ENCODE measurements at regions not wholly inside any gene's neighbourhood (a gene's known extent, or its start where the extent isn't known, plus 50 kb on each side); places are given as distances from the start of the nearest gene placed in this dataset.

DNA sequence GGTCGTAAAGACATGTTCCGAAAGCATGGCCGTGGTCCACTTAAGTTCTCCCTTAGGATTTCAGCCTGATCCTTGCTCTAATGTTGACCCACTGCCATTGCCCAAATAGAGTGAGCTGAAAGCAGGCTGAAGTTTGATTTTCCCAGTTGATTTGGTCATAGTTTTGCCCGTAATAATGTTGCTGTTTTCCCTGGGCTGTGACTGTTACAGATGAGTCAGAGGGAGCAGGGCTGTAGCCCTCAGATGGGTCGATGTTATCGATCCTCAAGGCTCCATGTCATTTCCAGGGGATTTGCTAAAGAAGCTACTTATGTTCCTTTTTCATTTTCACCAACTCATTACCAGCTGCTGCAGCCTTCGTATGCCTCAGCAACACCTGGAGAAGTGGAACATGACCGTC lies 169.0 kb upstream of the ZFHX3 start:
- TF ChIP-seq, protein P1, sequence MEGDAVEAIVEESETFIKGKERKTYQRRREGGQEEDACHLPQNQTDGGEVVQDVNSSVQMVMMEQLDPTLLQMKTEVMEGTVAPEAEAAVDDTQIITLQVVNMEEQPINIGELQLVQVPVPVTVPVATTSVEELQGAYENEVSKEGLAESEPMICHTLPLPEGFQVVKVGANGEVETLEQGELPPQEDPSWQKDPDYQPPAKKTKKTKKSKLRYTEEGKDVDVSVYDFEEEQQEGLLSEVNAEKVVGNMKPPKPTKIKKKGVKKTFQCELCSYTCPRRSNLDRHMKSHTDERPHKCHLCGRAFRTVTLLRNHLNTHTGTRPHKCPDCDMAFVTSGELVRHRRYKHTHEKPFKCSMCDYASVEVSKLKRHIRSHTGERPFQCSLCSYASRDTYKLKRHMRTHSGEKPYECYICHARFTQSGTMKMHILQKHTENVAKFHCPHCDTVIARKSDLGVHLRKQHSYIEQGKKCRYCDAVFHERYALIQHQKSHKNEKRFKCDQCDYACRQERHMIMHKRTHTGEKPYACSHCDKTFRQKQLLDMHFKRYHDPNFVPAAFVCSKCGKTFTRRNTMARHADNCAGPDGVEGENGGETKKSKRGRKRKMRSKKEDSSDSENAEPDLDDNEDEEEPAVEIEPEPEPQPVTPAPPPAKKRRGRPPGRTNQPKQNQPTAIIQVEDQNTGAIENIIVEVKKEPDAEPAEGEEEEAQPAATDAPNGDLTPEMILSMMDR (conservative IDR thresholded peaks at IDR 0.05) = no peak
- no peak for TF ChIP-seq ZFX (IDR thresholded peaks at IDR 0.05)
- no peak overlapping the region for H3K27ac ChIP-seq

DNA sequence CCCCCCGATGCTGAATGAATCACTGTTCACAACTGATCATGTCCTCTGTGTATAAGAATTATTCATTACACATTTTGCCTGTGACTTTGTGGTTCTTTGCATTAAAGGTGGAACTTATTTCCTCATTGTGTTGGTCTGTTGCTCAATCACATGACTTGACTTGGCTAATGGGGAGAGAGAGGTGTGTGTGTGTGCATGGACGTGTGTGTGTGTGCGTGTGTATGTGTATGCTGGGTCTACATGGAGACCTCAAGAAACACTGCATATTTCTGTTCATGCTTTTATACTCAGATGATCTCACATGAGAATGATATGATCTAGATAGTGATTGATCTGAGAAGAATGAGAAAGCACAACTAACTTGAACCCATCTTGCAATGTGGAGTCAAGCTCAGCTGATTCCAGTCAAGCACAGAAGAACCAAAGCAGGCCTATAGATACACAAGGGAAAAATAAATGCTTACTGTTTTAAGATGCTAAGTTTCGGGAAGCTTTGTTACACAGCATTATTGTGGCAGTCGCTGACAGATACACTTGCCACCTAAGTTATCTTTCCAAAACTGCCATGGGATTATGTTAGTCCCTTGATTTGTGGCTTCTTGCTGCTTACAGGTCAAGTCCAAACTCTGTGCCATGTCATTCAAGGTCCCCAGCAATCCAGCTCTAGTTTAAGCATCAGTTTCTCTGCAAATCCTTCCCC lies 167.9 kb upstream of the ZFHX3 start:
- H3K27ac ChIP-seq = no peak overlapping the region; the same call in 1 of the 2 replicates
- no peak for TF ChIP-seq ZFX (IDR thresholded peaks at IDR 0.05)
- TF ChIP-seq, protein P1 (conservative IDR thresholded peaks at IDR 0.05) = no peak

DNA sequence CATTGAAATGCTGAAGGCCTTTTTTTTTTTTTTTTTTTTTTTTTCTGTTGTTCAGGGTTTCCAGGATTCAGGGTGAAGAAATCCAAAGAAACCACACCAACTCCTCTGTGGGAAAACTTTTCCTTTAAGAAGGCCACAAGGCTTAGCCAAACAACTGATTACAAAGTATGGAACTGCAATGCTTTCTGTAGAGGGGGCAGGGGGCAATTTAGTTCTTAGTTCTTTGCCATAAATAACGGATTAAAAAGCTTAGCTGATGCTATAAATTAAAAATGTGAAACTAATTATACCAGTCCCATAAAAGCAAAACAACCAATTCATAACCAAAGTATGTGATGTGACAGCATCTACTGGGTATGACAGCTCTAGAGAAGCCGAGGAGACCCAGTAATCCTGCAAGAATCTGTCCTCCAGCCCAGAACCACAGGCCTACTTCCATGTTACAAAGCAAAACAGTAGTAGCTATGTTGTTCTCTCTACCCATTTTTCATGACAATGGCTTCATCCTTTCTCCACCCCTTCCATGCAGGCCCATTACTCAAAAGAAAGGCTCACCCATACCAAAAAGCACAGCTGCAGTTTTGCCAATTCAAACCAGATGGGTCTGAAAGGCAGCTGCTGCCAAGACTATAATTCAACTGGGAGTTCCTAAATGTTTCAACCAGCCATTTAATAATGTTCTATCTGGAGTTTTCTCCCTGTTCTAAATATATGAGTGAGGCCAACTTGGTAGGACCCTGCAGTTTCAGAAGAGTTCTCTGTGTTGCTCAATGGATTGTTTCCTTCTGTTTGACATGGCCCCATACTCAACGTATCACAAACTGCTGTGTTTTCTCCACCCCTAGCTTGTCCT lies 167.1 kb upstream of the ZFHX3 start:
- TF ChIP-seq, protein P1 (conservative IDR thresholded peaks at IDR 0.05) = no peak
- no peak for TF ChIP-seq ZFX (IDR thresholded peaks at IDR 0.05)
- H3K27ac ChIP-seq = no peak overlapping the region; the same call in 1 of the 2 replicates

DNA sequence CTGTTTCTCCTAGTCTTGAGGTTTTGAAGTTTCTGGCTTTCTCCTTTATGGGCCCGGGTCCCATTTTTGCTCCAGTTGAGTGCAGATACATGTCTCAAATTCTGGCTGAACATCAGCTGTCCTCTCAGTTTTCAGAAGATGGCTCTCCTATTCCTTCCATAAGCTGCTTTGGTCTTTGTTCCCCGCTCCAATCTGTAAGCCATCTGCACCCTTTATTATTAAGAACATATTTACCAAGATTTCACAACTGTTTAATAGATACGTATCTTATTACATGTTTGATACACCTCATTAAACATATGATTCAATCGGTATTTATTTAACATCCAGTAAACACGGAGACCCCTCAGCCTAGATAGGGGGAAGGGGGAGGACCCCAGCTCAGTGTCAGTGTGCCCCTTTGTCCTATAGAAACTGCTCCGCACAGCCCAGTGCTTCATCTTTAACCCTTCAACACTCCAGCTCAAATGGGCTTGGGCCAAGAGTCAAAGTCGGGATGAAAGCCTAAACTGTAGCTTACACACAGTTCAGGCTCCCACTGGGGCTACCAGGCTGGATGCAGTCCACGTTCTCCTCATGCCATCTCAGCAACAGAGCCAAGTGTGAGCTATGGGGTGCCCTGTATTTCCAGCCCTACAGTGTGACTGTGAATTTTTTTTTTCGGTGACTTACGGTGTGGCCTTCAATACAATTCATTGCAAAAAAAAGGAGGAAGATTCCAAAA lies 166.0 kb upstream of the ZFHX3 start:
- H3K27ac ChIP-seq = peak overlapping the region; percentile 61
- TF ChIP-seq, protein P1 (conservative IDR thresholded peaks at IDR 0.05) = no peak
- no peak for TF ChIP-seq ZFX (IDR thresholded peaks at IDR 0.05)

DNA sequence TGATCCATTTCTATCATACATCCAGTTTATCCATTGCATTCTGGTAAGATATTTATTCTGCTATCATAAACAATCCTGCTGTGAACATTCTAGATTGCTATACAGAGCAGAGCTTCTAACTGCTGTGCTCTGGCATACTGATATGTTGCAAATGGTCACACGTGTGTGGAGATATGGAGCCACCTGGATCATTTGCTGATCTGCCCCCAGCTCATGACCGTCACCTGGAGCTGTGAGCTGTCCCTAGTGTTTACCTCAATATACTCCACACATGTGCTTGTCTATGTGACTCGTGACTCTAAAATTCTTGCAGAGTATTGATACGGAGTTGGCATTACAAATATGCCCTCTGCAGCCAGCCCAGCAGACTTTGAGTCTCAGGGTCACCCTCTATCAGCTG lies 164.5 kb upstream of the ZFHX3 start:
- H3K27ac ChIP-seq = no peak overlapping the region
- TF ChIP-seq ZFX (IDR thresholded peaks at IDR 0.05) = no peak
- TF ChIP-seq, protein P1 (conservative IDR thresholded peaks at IDR 0.05) = no peak

DNA sequence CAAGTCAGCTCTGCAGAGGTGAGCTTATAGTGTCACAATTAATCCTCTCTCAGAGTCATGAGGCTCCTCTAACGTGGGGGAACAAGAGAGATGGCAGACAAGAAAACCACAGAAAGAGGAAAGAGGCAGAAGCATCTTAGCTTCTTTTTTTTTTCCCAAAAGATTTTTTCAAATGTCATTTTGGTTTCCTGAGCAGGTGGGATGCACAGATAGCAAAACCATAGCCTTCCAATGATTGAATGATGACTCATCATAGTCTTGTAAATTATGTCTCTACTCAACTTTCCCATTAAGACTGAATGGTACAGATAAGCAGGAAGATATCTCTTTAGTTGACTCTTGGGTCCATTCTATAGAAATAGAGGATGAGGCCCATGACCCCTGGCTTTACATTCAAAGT lies 162.8 kb upstream of the ZFHX3 start:
- no peak overlapping the region for H3K27ac ChIP-seq
- no peak for TF ChIP-seq ZFX (IDR thresholded peaks at IDR 0.05)
- TF ChIP-seq, protein P1 (conservative IDR thresholded peaks at IDR 0.05) = no peak

All from C4-2B (cell line).